WTC11 (cell line): ENCODE measurements at regions not wholly inside any gene's neighbourhood (a gene's known extent, or its start where the extent isn't known, plus 50 kb on each side); places are given as distances from the start of the nearest gene placed in this dataset.

ENCODE experiments used
- CREB1 ChIP-seq: sonication (generic); formaldehyde crosslinking; IDR thresholded peaks from 2 replicates; pipeline ENCODE4 v1.8.0; 2023; ENCODE audit warnings: mild to moderate bottlenecking, missing genetic modification reagents
- CREM ChIP-seq: sonication (generic); formaldehyde crosslinking; IDR thresholded peaks from 2 replicates; pipeline ENCODE4 v1.8.1; 2022; ENCODE audit warnings: mild to moderate bottlenecking, missing genetic modification reagents, moderate library complexity
- FOXJ3 ChIP-seq: sonication (generic); formaldehyde crosslinking; IDR thresholded peaks from 2 replicates; pipeline ENCODE4 v1.9.0; 2021; ENCODE audit warnings: missing genetic modification reagents, mild to moderate bottlenecking, borderline replicate concordance
- IRF1 ChIP-seq: sonication (generic); formaldehyde crosslinking; IDR thresholded peaks from 2 replicates; pipeline ENCODE4 v1.8.0; 2023; ENCODE audit warnings: missing genetic modification reagents
- MAX ChIP-seq: sonication (generic); formaldehyde crosslinking; IDR thresholded peaks from 2 replicates; pipeline ENCODE4 v1.8.0; 2022; ENCODE audit warnings: mild to moderate bottlenecking, missing genetic modification reagents
- NR1H2 ChIP-seq: sonication (generic); formaldehyde crosslinking; IDR thresholded peaks from 2 replicates; pipeline ENCODE4 v1.9.0; 2021; ENCODE audit warnings: mild to moderate bottlenecking, moderate library complexity, missing genetic modification reagents
- NR2C2 ChIP-seq: sonication (generic); formaldehyde crosslinking; IDR thresholded peaks from 2 replicates; pipeline ENCODE4 v1.8.0; 2022; ENCODE audit warnings: mild to moderate bottlenecking, missing genetic modification reagents
- SP1 ChIP-seq: sonication (generic); formaldehyde crosslinking; conservative IDR thresholded peaks from 2 replicates; pipeline ENCODE4 v1.8.1; 2022; ENCODE audit warnings: missing genetic modification reagents
- TCF7 ChIP-seq: sonication (generic); formaldehyde crosslinking; IDR thresholded peaks from 2 replicates; pipeline ENCODE4 v1.8.0; 2022; ENCODE audit warnings: mild to moderate bottlenecking, low read depth, missing genetic modification reagents, moderate library complexity
- ZNF416 ChIP-seq: fragments of 250-450 bp; sonication (Bioruptor Pico); IDR thresholded peaks from 2 replicates; pipeline ENCODE4 v1.9.0; 2021; ENCODE audit warnings: mild to moderate bottlenecking, inconsistent platforms
- ZNF423 ChIP-seq: fragments of 250-450 bp; sonication (Bioruptor Pico); IDR thresholded peaks from 2 replicates; pipeline ENCODE4 v2.1.2; 2022; ENCODE audit warnings: mild to moderate bottlenecking, moderate library complexity
- TF ChIP-seq, protein P1 (sequence below): fragments of 200-600 bp; IDR thresholded peaks from 2 replicates; pipeline ENCODE4 v1.8.0; 2022; ENCODE audit warnings: antibody characterized with exemption
- TF ChIP-seq, protein P2 (sequence below): sonication (generic); formaldehyde crosslinking; IDR thresholded peaks from 2 replicates; pipeline ENCODE4 v1.8.1; 2023; ENCODE audit warnings: mild to moderate bottlenecking, missing genetic modification reagents, moderate library complexity

DNA sequence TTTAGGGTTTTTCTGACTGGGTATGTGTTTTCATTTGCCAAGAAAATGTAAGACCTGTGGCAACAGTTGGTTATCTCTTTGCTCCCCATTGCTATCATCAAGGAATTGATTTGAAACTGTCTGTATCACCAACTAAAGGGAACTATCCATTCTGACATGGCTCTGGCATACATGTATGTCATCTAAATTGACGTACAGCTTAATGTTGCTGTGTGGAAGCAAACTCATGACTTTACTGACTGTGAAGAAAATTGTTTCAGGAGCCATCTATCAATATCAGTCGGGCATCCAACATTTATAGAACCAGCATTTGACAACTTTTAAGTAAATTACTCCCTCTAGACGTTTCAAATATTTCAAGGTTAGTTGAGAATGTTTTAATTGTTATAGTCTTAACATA lies 555.8 kb upstream of the EPHA7 start:
- TF ChIP-seq, protein P1, sequence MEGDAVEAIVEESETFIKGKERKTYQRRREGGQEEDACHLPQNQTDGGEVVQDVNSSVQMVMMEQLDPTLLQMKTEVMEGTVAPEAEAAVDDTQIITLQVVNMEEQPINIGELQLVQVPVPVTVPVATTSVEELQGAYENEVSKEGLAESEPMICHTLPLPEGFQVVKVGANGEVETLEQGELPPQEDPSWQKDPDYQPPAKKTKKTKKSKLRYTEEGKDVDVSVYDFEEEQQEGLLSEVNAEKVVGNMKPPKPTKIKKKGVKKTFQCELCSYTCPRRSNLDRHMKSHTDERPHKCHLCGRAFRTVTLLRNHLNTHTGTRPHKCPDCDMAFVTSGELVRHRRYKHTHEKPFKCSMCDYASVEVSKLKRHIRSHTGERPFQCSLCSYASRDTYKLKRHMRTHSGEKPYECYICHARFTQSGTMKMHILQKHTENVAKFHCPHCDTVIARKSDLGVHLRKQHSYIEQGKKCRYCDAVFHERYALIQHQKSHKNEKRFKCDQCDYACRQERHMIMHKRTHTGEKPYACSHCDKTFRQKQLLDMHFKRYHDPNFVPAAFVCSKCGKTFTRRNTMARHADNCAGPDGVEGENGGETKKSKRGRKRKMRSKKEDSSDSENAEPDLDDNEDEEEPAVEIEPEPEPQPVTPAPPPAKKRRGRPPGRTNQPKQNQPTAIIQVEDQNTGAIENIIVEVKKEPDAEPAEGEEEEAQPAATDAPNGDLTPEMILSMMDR: no peak
- TF ChIP-seq MAX (CRISPR knock-in tag) (no peak), FOXJ3 (CRISPR knock-in tag) (no peak), SP1 (CRISPR knock-in tag) (no peak), NR2C2 (CRISPR knock-in tag) (no peak), IRF1 (CRISPR knock-in tag) (no peak), CREB1 (CRISPR knock-in tag) (no peak), CREM (no peak), NR1H2 (no peak), ZNF423 (CRISPR knock-in tag) (no peak), TCF7 (no peak), ZNF416 (no peak)
- TF ChIP-seq, protein P2, sequence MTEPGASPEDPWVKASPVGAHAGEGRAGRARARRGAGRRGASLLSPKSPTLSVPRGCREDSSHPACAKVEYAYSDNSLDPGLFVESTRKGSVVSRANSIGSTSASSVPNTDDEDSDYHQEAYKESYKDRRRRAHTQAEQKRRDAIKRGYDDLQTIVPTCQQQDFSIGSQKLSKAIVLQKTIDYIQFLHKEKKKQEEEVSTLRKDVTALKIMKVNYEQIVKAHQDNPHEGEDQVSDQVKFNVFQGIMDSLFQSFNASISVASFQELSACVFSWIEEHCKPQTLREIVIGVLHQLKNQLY (CRISPR knock-in tag): no peak
